Prostate gland (tissue), 2 donors: ENCODE measurements at regions not wholly inside any gene's neighbourhood (a gene's known extent, or its start where the extent isn't known, plus 50 kb on each side); places are given as distances from the start of the nearest gene placed in this dataset.

ENCODE experiments used
- DNase-seq: peaks from one replicate; pipeline ENCODE4 v3.0.0-alpha.2; 2019; ENCODE audit warnings: low spot score
- H3K27ac ChIP-seq, 2 donors: fragments of 200-600 bp; sonication (generic); 2 replicates each; pipeline ENCODE4 v1.5.1; 2017 to 2019
- H3K27me3 ChIP-seq: fragments of 200-600 bp; sonication (generic); replicated peaks from 2 replicates; pipeline ENCODE4 v1.5.1; 2019; ENCODE audit not compliant: insufficient read depth
- H3K36me3 ChIP-seq, 2 donors: fragments of 200-600 bp; sonication (generic); 1 replicate in 1 of 2; 2 replicates in 1 of 2; pipeline versions ENCODE4 v1.5.1 to v1.8.1; 2017 to 2019
- H3K4me1 ChIP-seq: fragments of 200-600 bp; sonication (generic); replicated peaks from 2 replicates; pipeline ENCODE4 v1.5.1; 2019
- H3K4me3 ChIP-seq, 2 donors: fragments of 200-600 bp; sonication (generic); 2 replicates each; pipeline ENCODE4 v1.5.1; 2017 to 2019
- H3K9me3 ChIP-seq: fragments of 200-600 bp; sonication (generic); 2 replicates; pipeline ENCODE4 v1.5.1; 2017
- CTCF ChIP-seq, 4 experiments: fragments of 200-600 bp in 2 of 4; fragments of 450-650 bp in 2 of 4; sonication (generic) in 2 of 4; IDR thresholded peaks; 1 replicate in 3 of 4; 2 replicates in 1 of 4; pipeline ENCODE4 v1.5.1; 2016 to 2019; ENCODE audit warnings: antibody characterized with exemption in 4 of 4, mild to moderate bottlenecking in 2 of 4, moderate library complexity in 2 of 4
- POLR2A ChIP-seq: fragments of 450-650 bp; IDR thresholded peaks from one replicate; pipeline ENCODE4 v1.6.1; 2016; ENCODE audit warnings: antibody characterized with exemption, mild to moderate bottlenecking
- POLR2AphosphoS5 ChIP-seq: sonication (generic); formaldehyde crosslinking; IDR thresholded peaks from one replicate; pipeline ENCODE4 v1.6.1; 2017; ENCODE audit warnings: antibody characterized with exemption
- WGBS: methylation state at CpG from one replicate; pipeline ENCODE4 v1.1.5; 2018; 5-methylcytosine and 5-hydroxymethylcytosine counted together
- intact Hi-C: fragments of 100-400 bp; cut with DNase I; formaldehyde crosslinking; loops from one replicate; pipeline ENCODE4 v1.14.2; 2022

DNA sequence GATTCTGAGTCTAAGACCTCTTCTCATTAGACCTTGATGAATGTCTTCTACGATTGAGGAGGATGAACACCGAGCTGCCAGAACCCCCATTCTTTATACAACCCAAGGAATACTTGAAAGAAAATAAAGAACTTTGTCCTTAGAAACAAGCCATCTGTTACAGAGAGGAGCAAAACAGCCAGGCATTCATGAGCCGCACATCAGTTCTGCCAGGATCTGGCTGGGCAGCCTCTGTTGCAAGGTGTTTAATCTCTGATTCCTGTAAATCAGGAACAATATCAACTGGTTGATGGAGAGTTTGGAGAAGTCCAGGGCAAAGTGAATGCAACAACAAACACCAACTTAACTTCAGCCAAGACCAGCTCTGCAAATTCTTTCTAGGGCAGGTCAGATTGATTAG, 165.5 kb upstream of the DMAC1 start:
- 83% methylated on average over 3 of the region's 3 CpGs for WGBS
- Histone ChIP-seq H3K27me3 (no peaks in the 10 kb centered on the region), H3K4me1 (no peaks in the 10 kb centered on the region), H3K27ac (no peak overlapping the region), H3K36me3 (no peaks in the 10 kb centered on the region), H3K4me3 (no peak overlapping the region), H3K9me3 (no peaks in the 10 kb centered on the region)
- TF ChIP-seq POLR2AphosphoS5 (no peak), POLR2A (no peak), CTCF (IDR thresholded peaks at IDR 0.05) (no peak)
- DNase-seq: no peak
- intact Hi-C loops: no loop called here

DNA sequence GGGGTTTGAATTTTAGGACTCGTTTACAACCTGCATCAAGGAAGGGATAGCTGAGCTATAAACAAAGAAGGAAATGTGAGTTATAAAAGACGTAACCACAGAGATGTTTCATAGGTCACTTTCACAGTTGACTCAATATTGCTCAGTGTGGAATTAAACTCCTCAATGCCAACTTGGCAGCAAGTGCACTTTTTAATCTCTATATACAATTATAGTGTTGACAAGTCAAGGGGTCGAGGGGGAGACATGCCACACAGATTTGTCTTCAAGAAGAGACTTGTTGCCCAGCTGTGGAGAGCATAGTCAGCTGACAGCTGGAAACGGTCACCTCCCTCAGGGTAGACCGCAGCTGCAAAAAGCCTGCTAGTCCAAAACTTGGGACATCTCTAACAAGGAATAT, 163.4 kb upstream of the DMAC1 start:
- no peaks in the 10 kb centered on the region for H3K36me3 ChIP-seq
- DNase-seq: no peak

GRCh38 chr9:7961076-7961475, 161.5 kb upstream of the DMAC1 start:
- Histone ChIP-seq H3K36me3 (no peaks in the 10 kb centered on the region), H3K4me3 (no peak overlapping the region), H3K9me3 (no peaks in the 10 kb centered on the region), H3K27ac (no peak overlapping the region), H3K4me1 (no peaks in the 10 kb centered on the region), H3K27me3 (no peaks in the 10 kb centered on the region)
- no peak for DNase-seq
- TF ChIP-seq CTCF (IDR thresholded peaks at IDR 0.05) (no peak), POLR2A (no peak), POLR2AphosphoS5 (no peak)
- 84% methylated on average over 3 of the region's 3 CpGs for WGBS
- intact Hi-C loops: no loop called here

More for the DNA sequence above, 163.4 kb upstream of the DMAC1 start:
- 31% methylated on average over 5 of the region's 5 CpGs for WGBS
- Histone ChIP-seq H3K9me3 (no peaks in the 10 kb centered on the region), H3K27me3 (no peaks in the 10 kb centered on the region), H3K27ac (no peak overlapping the region), H3K4me3 (no peak overlapping the region), H3K4me1 (no peaks in the 10 kb centered on the region)
- TF ChIP-seq POLR2AphosphoS5 (no peak), POLR2A (no peak), CTCF (IDR thresholded peaks at IDR 0.05) (no peak)
- intact Hi-C loops: no loop called here

- no peak for DNase-seq
- WGBS: 88% methylated on average over 4 of the region's 4 CpGs
These were observed 160.9 kb upstream of the DMAC1 start for GRCh38 chr9:7960320-7961050.

More at GRCh38 chr9:7960320-7961050, 160.9 kb upstream of the DMAC1 start:
- Histone ChIP-seq H3K4me3 (no peak overlapping the region), H3K27ac (no peak overlapping the region), H3K27me3 (no peaks in the 10 kb centered on the region), H3K4me1 (no peaks in the 10 kb centered on the region), H3K36me3 (no peaks in the 10 kb centered on the region), H3K9me3 (no peaks in the 10 kb centered on the region)
- TF ChIP-seq POLR2A: no peak
- no peak for TF ChIP-seq CTCF (IDR thresholded peaks at IDR 0.05)
- no peak for TF ChIP-seq POLR2AphosphoS5
- intact Hi-C loops: no loop called here
